ENCODE measurements at regions not wholly inside any gene's neighbourhood (a gene's known extent, or its start where the extent isn't known, plus 50 kb on each side); places are given as distances from the start of the nearest gene placed in this dataset.

GRCh38 chr15:47582233-47582632 lies 135.1 kb upstream of the SEMA6D start:
- TF ChIP-seq GATA3 (IDR thresholded peaks at IDR 0.05; ENCODE audit: low read depth, low read length) = no peak
- no peak for TF ChIP-seq GATA2 (IDR thresholded peaks at IDR 0.05; ENCODE audit: low read depth, low read length)

GRCh38 chr15:47584316-47584715 lies 133.0 kb upstream of the SEMA6D start:
- TF ChIP-seq GATA3 (IDR thresholded peaks at IDR 0.05; ENCODE audit: low read depth, low read length) = no peak
- no peak for TF ChIP-seq GATA2 (IDR thresholded peaks at IDR 0.05; ENCODE audit: low read depth, low read length)

- TF ChIP-seq GATA2 (IDR thresholded peaks at IDR 0.05; ENCODE audit: low read depth, low read length) = no peak
- TF ChIP-seq GATA3 (IDR thresholded peaks at IDR 0.05; ENCODE audit: low read depth, low read length) = no peak
Measured at GRCh38 chr15:47586653-47587224, 130.6 kb upstream of the SEMA6D start.

- TF ChIP-seq GATA2 (IDR thresholded peaks at IDR 0.05; ENCODE audit: low read depth, low read length) (no peak), GATA3 (IDR thresholded peaks at IDR 0.05; ENCODE audit: low read depth, low read length) (no peak)
Measured at GRCh38 chr15:47587940-47588802, 129.1 kb upstream of the SEMA6D start.

GRCh38 chr15:47588958-47589357 lies 128.3 kb upstream of the SEMA6D start:
- TF ChIP-seq GATA2 (IDR thresholded peaks at IDR 0.05; ENCODE audit: low read depth, low read length) = no peak
- no peak for TF ChIP-seq GATA3 (IDR thresholded peaks at IDR 0.05; ENCODE audit: low read depth, low read length)

- TF ChIP-seq GATA2 (IDR thresholded peaks at IDR 0.05; ENCODE audit: low read depth, low read length) = no peak
- TF ChIP-seq GATA3 (IDR thresholded peaks at IDR 0.05; ENCODE audit: low read depth, low read length) = no peak
Measured at GRCh38 chr15:47598996-47599395, 118.3 kb upstream of the SEMA6D start.

- TF ChIP-seq GATA3 (IDR thresholded peaks at IDR 0.05; ENCODE audit: low read depth, low read length) (no peak), GATA2 (IDR thresholded peaks at IDR 0.05; ENCODE audit: low read depth, low read length) (no peak)
Measured at GRCh38 chr15:47599806-47600205, 117.5 kb upstream of the SEMA6D start.

- no peak for TF ChIP-seq GATA3 (IDR thresholded peaks at IDR 0.05; ENCODE audit: low read depth, low read length)
- TF ChIP-seq GATA2 (IDR thresholded peaks at IDR 0.05; ENCODE audit: low read depth, low read length) = no peak
Measured at GRCh38 chr15:47602121-47602520, 115.2 kb upstream of the SEMA6D start.

- no peak for TF ChIP-seq GATA3 (IDR thresholded peaks at IDR 0.05; ENCODE audit: low read depth, low read length)
- TF ChIP-seq GATA2 (IDR thresholded peaks at IDR 0.05; ENCODE audit: low read depth, low read length) = no peak
Measured at GRCh38 chr15:47603026-47603425, 114.3 kb upstream of the SEMA6D start.

- peak; percentile 25; the same call in 1 of the 2 replicates for TF ChIP-seq GATA2 (IDR thresholded peaks at IDR 0.05; ENCODE audit: low read depth, low read length)
- TF ChIP-seq GATA3 (IDR thresholded peaks at IDR 0.05; ENCODE audit: low read depth, low read length) = no peak
Measured at GRCh38 chr15:47607695-47608094, 109.6 kb upstream of the SEMA6D start.

- no peak for TF ChIP-seq GATA2 (IDR thresholded peaks at IDR 0.05; ENCODE audit: low read depth, low read length)
- no peak for TF ChIP-seq GATA3 (IDR thresholded peaks at IDR 0.05; ENCODE audit: low read depth, low read length)
Measured at GRCh38 chr15:47609693-47610092, 107.6 kb upstream of the SEMA6D start.

- TF ChIP-seq GATA3 (IDR thresholded peaks at IDR 0.05; ENCODE audit: low read depth, low read length) = no peak
- TF ChIP-seq GATA2 (IDR thresholded peaks at IDR 0.05; ENCODE audit: low read depth, low read length) = no peak
Measured at GRCh38 chr15:47610736-47611135, 106.6 kb upstream of the SEMA6D start.

GRCh38 chr15:47614360-47615011 lies 102.8 kb upstream of the SEMA6D start:
- TF ChIP-seq GATA3 (IDR thresholded peaks at IDR 0.05; ENCODE audit: low read depth, low read length) = no peak
- no peak for TF ChIP-seq GATA2 (IDR thresholded peaks at IDR 0.05; ENCODE audit: low read depth, low read length)

GRCh38 chr15:47616876-47617275 lies 100.4 kb upstream of the SEMA6D start:
- TF ChIP-seq GATA2 (IDR thresholded peaks at IDR 0.05; ENCODE audit: low read depth, low read length) = no peak
- TF ChIP-seq GATA3 (IDR thresholded peaks at IDR 0.05; ENCODE audit: low read depth, low read length) = no peak
